BE2C (cell line): ENCODE measurements at regions not wholly inside any gene's neighbourhood (a gene's known extent, or its start where the extent isn't known, plus 50 kb on each side); places are given as distances from the start of the nearest gene placed in this dataset.

Source experiments
- DNase-seq: peaks from one replicate; pipeline ENCODE4 v3.0.0-alpha.2; 2020
- H3K27me3 ChIP-seq: fragments of 250-450 bp; sonication (Bioruptor Pico); 2 replicates; pipeline ENCODE4 v1.5.1; 2020; ENCODE audit warnings: mild to moderate bottlenecking
- H3K36me3 ChIP-seq: fragments of 250-450 bp; sonication (Bioruptor Pico); 2 replicates; pipeline ENCODE4 v1.5.1; 2020; ENCODE audit warnings: mild to moderate bottlenecking
- H3K4me1 ChIP-seq: fragments of 250-450 bp; sonication (Bioruptor Pico); 2 replicates; pipeline ENCODE4 v1.5.1; 2020
- H3K4me3 ChIP-seq: 2 replicates; pipeline ENCODE4 v1.5.1; 2011; ENCODE audit warnings: low read depth, low read length
- H3K9me3 ChIP-seq: fragments of 250-450 bp; sonication (Bioruptor Pico); 2 replicates; pipeline ENCODE4 v1.5.1; 2020
- CTCF ChIP-seq: IDR thresholded peaks from 2 replicates; pipeline ENCODE4 v1.5.1; 2012; ENCODE audit warnings: mild to moderate bottlenecking, low read depth, low read length

- no peaks in the 10 kb centered on the region for H3K9me3 ChIP-seq
- no peaks in the 10 kb centered on the region for H3K36me3 ChIP-seq
- peaks cover 10% of the 10 kb centered on the region for H3K4me1 ChIP-seq
- no peaks in the 10 kb centered on the region for H3K27me3 ChIP-seq
- no peak for TF ChIP-seq CTCF
- no peak for DNase-seq
- H3K4me3 ChIP-seq: no peak overlapping the region
These were observed 1929.6 kb upstream of the CDH6 start for GRCh38 chr5:29263915-29264351.

GRCh38 chr5:29262339-29263123 is 1931.0 kb upstream of the CDH6 start:
- Histone ChIP-seq H3K36me3 (no peaks in the 10 kb centered on the region), H3K9me3 (no peaks in the 10 kb centered on the region), H3K4me3 (no peak overlapping the region), H3K4me1 (peaks cover 10% of the 10 kb centered on the region), H3K27me3 (no peaks in the 10 kb centered on the region)
- no peak for DNase-seq
- TF ChIP-seq CTCF: no peak

GRCh38 chr5:29261213-29261612 is 1932.3 kb upstream of the CDH6 start:
- no peaks in the 10 kb centered on the region for H3K27me3 ChIP-seq

GRCh38 chr5:29252390-29252789 is 1941.1 kb upstream of the CDH6 start:
- H3K27me3 ChIP-seq: no peaks in the 10 kb centered on the region
- H3K4me3 ChIP-seq: no peak overlapping the region
- no peak for DNase-seq
- TF ChIP-seq CTCF: peak; percentile 19; the same call in 1 of the 2 replicates
- H3K36me3 ChIP-seq: no peaks in the 10 kb centered on the region
- no peaks in the 10 kb centered on the region; the same call in 1 of the 2 replicates for H3K4me1 ChIP-seq
- no peaks in the 10 kb centered on the region for H3K9me3 ChIP-seq

More at GRCh38 chr5:29261213-29261612, 1932.3 kb upstream of the CDH6 start:
- Histone ChIP-seq H3K4me1 (peaks cover 10% of the 10 kb centered on the region), H3K4me3 (no peak overlapping the region), H3K36me3 (no peaks in the 10 kb centered on the region), H3K9me3 (no peaks in the 10 kb centered on the region)
- TF ChIP-seq CTCF: no peak
- DNase-seq: no peak

- no peak for TF ChIP-seq CTCF
- DNase-seq: peak; percentile 39
- H3K27me3 ChIP-seq: no peaks in the 10 kb centered on the region
- no peaks in the 10 kb centered on the region for H3K36me3 ChIP-seq
- H3K9me3 ChIP-seq: no peaks in the 10 kb centered on the region
- H3K4me1 ChIP-seq: no peaks in the 10 kb centered on the region; the same call in 1 of the 2 replicates
- no peak overlapping the region for H3K4me3 ChIP-seq
These were observed 1946.0 kb upstream of the CDH6 start for GRCh38 chr5:29247346-29248028.

GRCh38 chr5:29240379-29240778 is 1953.1 kb upstream of the CDH6 start:
- Histone ChIP-seq H3K4me1 (no peaks in the 10 kb centered on the region), H3K9me3 (no peaks in the 10 kb centered on the region), H3K27me3 (no peaks in the 10 kb centered on the region), H3K36me3 (no peaks in the 10 kb centered on the region), H3K4me3 (no peak overlapping the region)
- TF ChIP-seq CTCF: no peak
- no peak for DNase-seq
